ENCODE measurements at regions not wholly inside any gene's neighbourhood (a gene's known extent, or its start where the extent isn't known, plus 50 kb on each side); places are given as distances from the start of the nearest gene placed in this dataset.

DNA sequence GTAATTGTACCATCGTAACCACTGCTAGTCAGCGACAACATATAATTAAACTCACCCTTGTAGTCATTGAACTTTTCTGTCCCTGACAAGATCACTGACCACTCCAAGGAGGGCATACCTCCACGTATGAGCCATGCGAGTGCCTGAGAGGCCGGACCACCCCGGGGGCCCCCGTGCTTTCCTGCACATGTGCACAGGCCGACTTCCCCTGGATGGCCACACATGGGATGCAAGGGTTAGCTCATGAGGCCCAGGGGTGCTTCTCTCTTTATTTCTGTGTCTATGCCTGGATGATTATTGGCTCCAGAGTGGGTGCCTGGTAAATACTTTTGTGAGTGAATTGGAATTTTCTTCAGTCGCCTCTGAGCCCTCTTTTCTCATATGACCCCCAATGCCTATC, 82.8 kb upstream of the ZNF536 start:
- TF ChIP-seq POLR2A (IDR thresholded peaks at IDR 0.05) (no peak), POLR2AphosphoS5 (IDR thresholded peaks at IDR 0.05) (no peak), EP300 (IDR thresholded peaks at IDR 0.05) (no peak)
- TF ChIP-seq, protein P1, sequence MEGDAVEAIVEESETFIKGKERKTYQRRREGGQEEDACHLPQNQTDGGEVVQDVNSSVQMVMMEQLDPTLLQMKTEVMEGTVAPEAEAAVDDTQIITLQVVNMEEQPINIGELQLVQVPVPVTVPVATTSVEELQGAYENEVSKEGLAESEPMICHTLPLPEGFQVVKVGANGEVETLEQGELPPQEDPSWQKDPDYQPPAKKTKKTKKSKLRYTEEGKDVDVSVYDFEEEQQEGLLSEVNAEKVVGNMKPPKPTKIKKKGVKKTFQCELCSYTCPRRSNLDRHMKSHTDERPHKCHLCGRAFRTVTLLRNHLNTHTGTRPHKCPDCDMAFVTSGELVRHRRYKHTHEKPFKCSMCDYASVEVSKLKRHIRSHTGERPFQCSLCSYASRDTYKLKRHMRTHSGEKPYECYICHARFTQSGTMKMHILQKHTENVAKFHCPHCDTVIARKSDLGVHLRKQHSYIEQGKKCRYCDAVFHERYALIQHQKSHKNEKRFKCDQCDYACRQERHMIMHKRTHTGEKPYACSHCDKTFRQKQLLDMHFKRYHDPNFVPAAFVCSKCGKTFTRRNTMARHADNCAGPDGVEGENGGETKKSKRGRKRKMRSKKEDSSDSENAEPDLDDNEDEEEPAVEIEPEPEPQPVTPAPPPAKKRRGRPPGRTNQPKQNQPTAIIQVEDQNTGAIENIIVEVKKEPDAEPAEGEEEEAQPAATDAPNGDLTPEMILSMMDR (IDR thresholded peaks at IDR 0.05) = no peak

Data from upper lobe of left lung (tissue), 4 donors.